GM23338 (cell line): ENCODE measurements at regions not wholly inside any gene's neighbourhood (a gene's known extent, or its start where the extent isn't known, plus 50 kb on each side); places are given as distances from the start of the nearest gene placed in this dataset.

Source experiments
- ATAC-seq: fragments of 200-7000 bp; cut with Tn5 transposase; 3 replicates; pipeline ENCODE4 v1.9.1; 2020
- DNase-seq: peaks from one replicate; pipeline ENCODE4 v3.0.0-alpha.2; 2015; ENCODE audit warnings: low spot score
- H2AFZ ChIP-seq: fragments of 200-600 bp; sonication (generic); 2 replicates; pipeline ENCODE4 v1.8.0; 2016; ENCODE audit warnings: antibody characterized with exemption, mild to moderate bottlenecking, moderate library complexity
- H3F3A ChIP-seq: fragments of 200-600 bp; sonication (generic); replicated peaks from 2 replicates; pipeline ENCODE4 v1.8.0; 2017; ENCODE audit warnings: antibody characterized with exemption, mixed run types, low read depth
- H3K27ac ChIP-seq: fragments of 200-600 bp; sonication (generic); 2 replicates; pipeline ENCODE4 v1.6.1; 2016; ENCODE audit warnings: low read depth
- H3K27me3 ChIP-seq: fragments of 200-600 bp; sonication (generic); 2 replicates; pipeline ENCODE4 v1.8.0; 2016; ENCODE audit warnings: mild to moderate bottlenecking, mixed run types, moderate library complexity; ENCODE audit not compliant: insufficient read depth
- H3K36me3 ChIP-seq: fragments of 200-600 bp; sonication (generic); 2 replicates; pipeline ENCODE4 v1.8.0; 2016; ENCODE audit warnings: mild to moderate bottlenecking; ENCODE audit not compliant: insufficient read depth
- H3K4me1 ChIP-seq: fragments of 200-600 bp; sonication (generic); 2 replicates; pipeline ENCODE4 v1.8.0; 2016; ENCODE audit warnings: mild to moderate bottlenecking, moderate library complexity; ENCODE audit not compliant: insufficient read depth
- H3K4me2 ChIP-seq: fragments of 200-600 bp; sonication (generic); 2 replicates; pipeline ENCODE4 v1.7.1; 2017; ENCODE audit warnings: mixed run types
- H3K4me3 ChIP-seq: fragments of 200-600 bp; sonication (generic); 2 replicates; pipeline ENCODE4 v1.6.1; 2016; ENCODE audit warnings: mixed run types
- H3K79me2 ChIP-seq: fragments of 200-600 bp; sonication (generic); replicated peaks from 2 replicates; pipeline ENCODE4 v1.8.0; 2017; ENCODE audit warnings: mild to moderate bottlenecking; ENCODE audit not compliant: insufficient read depth
- H3K9me2 ChIP-seq: fragments of 200-600 bp; sonication (generic); 2 replicates; pipeline ENCODE4 v1.8.0; 2017; ENCODE audit not compliant: insufficient read depth
- H4K20me1 ChIP-seq: fragments of 200-600 bp; sonication (generic); replicated peaks from 2 replicates; pipeline ENCODE4 v1.8.0; 2017; ENCODE audit warnings: mild to moderate bottlenecking; ENCODE audit not compliant: insufficient read depth
- H3K27ac Mint-ChIP-seq: 2 replicates; pipeline ENCODE4 v1.8.0; 2020; ENCODE audit warnings: inconsistent platforms, mild to moderate bottlenecking, moderate library complexity, mixed read lengths
- H3K27me3 Mint-ChIP-seq: 3 replicates; pipeline ENCODE4 v1.8.0; 2022; ENCODE audit warnings: low read depth, mild to moderate bottlenecking, moderate library complexity, mixed read lengths, inconsistent platforms; ENCODE audit not compliant: insufficient read depth, poor library complexity
- H3K36me3 Mint-ChIP-seq: 3 replicates; pipeline ENCODE4 v1.8.0; 2021; ENCODE audit warnings: low read depth, mild to moderate bottlenecking, inconsistent platforms, moderate library complexity, mixed read lengths
- H3K4me1 Mint-ChIP-seq: 3 replicates; pipeline ENCODE4 v1.8.0; 2020; ENCODE audit warnings: mild to moderate bottlenecking, inconsistent platforms, mixed read lengths
- H3K4me3 Mint-ChIP-seq: 3 replicates; pipeline ENCODE4 v1.8.0; 2021; ENCODE audit warnings: moderate library complexity, mild to moderate bottlenecking, inconsistent platforms, mixed read lengths
- H3K9me3 Mint-ChIP-seq: 3 replicates; pipeline ENCODE4 v1.8.0; 2020; ENCODE audit warnings: moderate library complexity, mild to moderate bottlenecking, inconsistent platforms, mixed read lengths
- CREB1 ChIP-seq: fragments of 250-450 bp; sonication (Bioruptor Pico); IDR thresholded peaks from 2 replicates; pipeline ENCODE4 v1.5.0; 2020; ENCODE audit warnings: low read depth, mild to moderate bottlenecking, moderate library complexity
- EZH2 ChIP-seq: fragments of 200-600 bp; sonication (generic); IDR thresholded peaks from one replicate; pipeline ENCODE4 v1.8.0; 2017; ENCODE audit warnings: antibody characterized with exemption, mild to moderate bottlenecking, low read depth; ENCODE audit not compliant: unreplicated experiment
- EZH2phosphoT487 ChIP-seq: fragments of 200-600 bp; sonication (generic); IDR thresholded peaks from one replicate; pipeline ENCODE4 v1.8.1; 2018; ENCODE audit warnings: antibody characterized with exemption; ENCODE audit not compliant: unreplicated experiment
- JUNB ChIP-seq: IDR thresholded peaks from one replicate; pipeline ENCODE4 v1.6.1; 2016; ENCODE audit warnings: antibody characterized with exemption; ENCODE audit not compliant: unreplicated experiment
- NANOG ChIP-seq: IDR thresholded peaks from 2 replicates; pipeline ENCODE4 v1.6.1; 2016; ENCODE audit warnings: antibody characterized with exemption, borderline replicate concordance
- POLR2AphosphoS5 ChIP-seq: IDR thresholded peaks from 2 replicates; pipeline ENCODE4 v1.6.1; 2016; ENCODE audit warnings: antibody characterized with exemption, low read depth
- STAT1 ChIP-seq: IDR thresholded peaks from one replicate; pipeline ENCODE4 v1.6.1; 2016; ENCODE audit warnings: antibody characterized with exemption; ENCODE audit not compliant: unreplicated experiment
- ZNF114 ChIP-seq: fragments of 250-450 bp; sonication (Bioruptor Pico); IDR thresholded peaks from 2 replicates; pipeline ENCODE4 v1.5.0; 2020; ENCODE audit warnings: mild to moderate bottlenecking, moderate library complexity
- ZNF331 ChIP-seq: fragments of 250-450 bp; sonication (Bioruptor Pico); IDR thresholded peaks from 2 replicates; pipeline ENCODE4 v1.5.0; 2020; ENCODE audit warnings: low read depth, mild to moderate bottlenecking, moderate library complexity
- TF ChIP-seq, protein P1 (sequence below): IDR thresholded peaks from one replicate; pipeline ENCODE4 v1.6.1; 2018; ENCODE audit warnings: antibody characterized with exemption; ENCODE audit not compliant: unreplicated experiment
- TF ChIP-seq, protein P2 (sequence below), 2 experiments: fragments of 200-600 bp in 1 of 2; sonication (generic) in 1 of 2; conservative IDR thresholded peaks; 2 replicates each; pipeline versions ENCODE4 v1.5.1 to v1.6.1; 2016 to 2017; ENCODE audit warnings: antibody characterized with exemption in 2 of 2, low read depth in 2 of 2, mild to moderate bottlenecking in 2 of 2, moderate library complexity in 1 of 2
- TF ChIP-seq, protein P3 (sequence below): IDR thresholded peaks from 2 replicates; pipeline ENCODE4 v1.6.1; 2016; ENCODE audit warnings: antibody characterized with exemption
- TF ChIP-seq, protein P4 (sequence below): fragments of 250-450 bp; sonication (Bioruptor Pico); IDR thresholded peaks from 2 replicates; pipeline ENCODE4 v1.5.0; 2020; ENCODE audit warnings: mild to moderate bottlenecking, moderate library complexity

DNA sequence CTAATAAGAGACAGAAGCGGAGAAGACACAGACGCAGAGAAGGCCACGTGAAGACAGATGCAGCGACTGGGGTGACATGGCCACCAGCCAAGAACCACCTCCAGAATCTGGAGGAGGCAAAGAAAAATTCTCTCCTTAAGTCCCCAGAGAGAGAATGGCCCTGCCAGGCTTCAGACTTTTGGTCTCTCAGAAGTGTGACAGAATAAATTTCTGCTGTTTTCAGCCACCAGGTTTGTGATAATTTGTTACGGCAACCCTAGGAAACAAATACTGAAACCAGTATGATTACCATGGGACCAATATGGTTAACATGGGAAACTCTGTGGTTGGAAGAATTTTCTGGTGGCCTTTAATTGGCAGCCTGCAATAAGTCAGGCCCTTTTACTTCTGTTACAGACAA, 63.9 kb upstream of the DOCK9 start:
- DNase-seq (no peak), ATAC-seq (no peak)
- TF ChIP-seq EZH2, result no peak
- TF ChIP-seq, protein P1, sequence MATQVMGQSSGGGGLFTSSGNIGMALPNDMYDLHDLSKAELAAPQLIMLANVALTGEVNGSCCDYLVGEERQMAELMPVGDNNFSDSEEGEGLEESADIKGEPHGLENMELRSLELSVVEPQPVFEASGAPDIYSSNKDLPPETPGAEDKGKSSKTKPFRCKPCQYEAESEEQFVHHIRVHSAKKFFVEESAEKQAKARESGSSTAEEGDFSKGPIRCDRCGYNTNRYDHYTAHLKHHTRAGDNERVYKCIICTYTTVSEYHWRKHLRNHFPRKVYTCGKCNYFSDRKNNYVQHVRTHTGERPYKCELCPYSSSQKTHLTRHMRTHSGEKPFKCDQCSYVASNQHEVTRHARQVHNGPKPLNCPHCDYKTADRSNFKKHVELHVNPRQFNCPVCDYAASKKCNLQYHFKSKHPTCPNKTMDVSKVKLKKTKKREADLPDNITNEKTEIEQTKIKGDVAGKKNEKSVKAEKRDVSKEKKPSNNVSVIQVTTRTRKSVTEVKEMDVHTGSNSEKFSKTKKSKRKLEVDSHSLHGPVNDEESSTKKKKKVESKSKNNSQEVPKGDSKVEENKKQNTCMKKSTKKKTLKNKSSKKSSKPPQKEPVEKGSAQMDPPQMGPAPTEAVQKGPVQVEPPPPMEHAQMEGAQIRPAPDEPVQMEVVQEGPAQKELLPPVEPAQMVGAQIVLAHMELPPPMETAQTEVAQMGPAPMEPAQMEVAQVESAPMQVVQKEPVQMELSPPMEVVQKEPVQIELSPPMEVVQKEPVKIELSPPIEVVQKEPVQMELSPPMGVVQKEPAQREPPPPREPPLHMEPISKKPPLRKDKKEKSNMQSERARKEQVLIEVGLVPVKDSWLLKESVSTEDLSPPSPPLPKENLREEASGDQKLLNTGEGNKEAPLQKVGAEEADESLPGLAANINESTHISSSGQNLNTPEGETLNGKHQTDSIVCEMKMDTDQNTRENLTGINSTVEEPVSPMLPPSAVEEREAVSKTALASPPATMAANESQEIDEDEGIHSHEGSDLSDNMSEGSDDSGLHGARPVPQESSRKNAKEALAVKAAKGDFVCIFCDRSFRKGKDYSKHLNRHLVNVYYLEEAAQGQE, result no peak
- TF ChIP-seq, protein P2, sequence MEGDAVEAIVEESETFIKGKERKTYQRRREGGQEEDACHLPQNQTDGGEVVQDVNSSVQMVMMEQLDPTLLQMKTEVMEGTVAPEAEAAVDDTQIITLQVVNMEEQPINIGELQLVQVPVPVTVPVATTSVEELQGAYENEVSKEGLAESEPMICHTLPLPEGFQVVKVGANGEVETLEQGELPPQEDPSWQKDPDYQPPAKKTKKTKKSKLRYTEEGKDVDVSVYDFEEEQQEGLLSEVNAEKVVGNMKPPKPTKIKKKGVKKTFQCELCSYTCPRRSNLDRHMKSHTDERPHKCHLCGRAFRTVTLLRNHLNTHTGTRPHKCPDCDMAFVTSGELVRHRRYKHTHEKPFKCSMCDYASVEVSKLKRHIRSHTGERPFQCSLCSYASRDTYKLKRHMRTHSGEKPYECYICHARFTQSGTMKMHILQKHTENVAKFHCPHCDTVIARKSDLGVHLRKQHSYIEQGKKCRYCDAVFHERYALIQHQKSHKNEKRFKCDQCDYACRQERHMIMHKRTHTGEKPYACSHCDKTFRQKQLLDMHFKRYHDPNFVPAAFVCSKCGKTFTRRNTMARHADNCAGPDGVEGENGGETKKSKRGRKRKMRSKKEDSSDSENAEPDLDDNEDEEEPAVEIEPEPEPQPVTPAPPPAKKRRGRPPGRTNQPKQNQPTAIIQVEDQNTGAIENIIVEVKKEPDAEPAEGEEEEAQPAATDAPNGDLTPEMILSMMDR (conservative IDR thresholded peaks at IDR 0.05; ENCODE audit: low read depth in 2 of 2), result no peak
- no peak for TF ChIP-seq JUNB
- no peak for TF ChIP-seq CREB1 (CRISPR knock-in tag)
- no peak for TF ChIP-seq POLR2AphosphoS5
- TF ChIP-seq, protein P3, sequence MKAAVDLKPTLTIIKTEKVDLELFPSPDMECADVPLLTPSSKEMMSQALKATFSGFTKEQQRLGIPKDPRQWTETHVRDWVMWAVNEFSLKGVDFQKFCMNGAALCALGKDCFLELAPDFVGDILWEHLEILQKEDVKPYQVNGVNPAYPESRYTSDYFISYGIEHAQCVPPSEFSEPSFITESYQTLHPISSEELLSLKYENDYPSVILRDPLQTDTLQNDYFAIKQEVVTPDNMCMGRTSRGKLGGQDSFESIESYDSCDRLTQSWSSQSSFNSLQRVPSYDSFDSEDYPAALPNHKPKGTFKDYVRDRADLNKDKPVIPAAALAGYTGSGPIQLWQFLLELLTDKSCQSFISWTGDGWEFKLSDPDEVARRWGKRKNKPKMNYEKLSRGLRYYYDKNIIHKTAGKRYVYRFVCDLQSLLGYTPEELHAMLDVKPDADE, result no peak
- TF ChIP-seq, protein P4, sequence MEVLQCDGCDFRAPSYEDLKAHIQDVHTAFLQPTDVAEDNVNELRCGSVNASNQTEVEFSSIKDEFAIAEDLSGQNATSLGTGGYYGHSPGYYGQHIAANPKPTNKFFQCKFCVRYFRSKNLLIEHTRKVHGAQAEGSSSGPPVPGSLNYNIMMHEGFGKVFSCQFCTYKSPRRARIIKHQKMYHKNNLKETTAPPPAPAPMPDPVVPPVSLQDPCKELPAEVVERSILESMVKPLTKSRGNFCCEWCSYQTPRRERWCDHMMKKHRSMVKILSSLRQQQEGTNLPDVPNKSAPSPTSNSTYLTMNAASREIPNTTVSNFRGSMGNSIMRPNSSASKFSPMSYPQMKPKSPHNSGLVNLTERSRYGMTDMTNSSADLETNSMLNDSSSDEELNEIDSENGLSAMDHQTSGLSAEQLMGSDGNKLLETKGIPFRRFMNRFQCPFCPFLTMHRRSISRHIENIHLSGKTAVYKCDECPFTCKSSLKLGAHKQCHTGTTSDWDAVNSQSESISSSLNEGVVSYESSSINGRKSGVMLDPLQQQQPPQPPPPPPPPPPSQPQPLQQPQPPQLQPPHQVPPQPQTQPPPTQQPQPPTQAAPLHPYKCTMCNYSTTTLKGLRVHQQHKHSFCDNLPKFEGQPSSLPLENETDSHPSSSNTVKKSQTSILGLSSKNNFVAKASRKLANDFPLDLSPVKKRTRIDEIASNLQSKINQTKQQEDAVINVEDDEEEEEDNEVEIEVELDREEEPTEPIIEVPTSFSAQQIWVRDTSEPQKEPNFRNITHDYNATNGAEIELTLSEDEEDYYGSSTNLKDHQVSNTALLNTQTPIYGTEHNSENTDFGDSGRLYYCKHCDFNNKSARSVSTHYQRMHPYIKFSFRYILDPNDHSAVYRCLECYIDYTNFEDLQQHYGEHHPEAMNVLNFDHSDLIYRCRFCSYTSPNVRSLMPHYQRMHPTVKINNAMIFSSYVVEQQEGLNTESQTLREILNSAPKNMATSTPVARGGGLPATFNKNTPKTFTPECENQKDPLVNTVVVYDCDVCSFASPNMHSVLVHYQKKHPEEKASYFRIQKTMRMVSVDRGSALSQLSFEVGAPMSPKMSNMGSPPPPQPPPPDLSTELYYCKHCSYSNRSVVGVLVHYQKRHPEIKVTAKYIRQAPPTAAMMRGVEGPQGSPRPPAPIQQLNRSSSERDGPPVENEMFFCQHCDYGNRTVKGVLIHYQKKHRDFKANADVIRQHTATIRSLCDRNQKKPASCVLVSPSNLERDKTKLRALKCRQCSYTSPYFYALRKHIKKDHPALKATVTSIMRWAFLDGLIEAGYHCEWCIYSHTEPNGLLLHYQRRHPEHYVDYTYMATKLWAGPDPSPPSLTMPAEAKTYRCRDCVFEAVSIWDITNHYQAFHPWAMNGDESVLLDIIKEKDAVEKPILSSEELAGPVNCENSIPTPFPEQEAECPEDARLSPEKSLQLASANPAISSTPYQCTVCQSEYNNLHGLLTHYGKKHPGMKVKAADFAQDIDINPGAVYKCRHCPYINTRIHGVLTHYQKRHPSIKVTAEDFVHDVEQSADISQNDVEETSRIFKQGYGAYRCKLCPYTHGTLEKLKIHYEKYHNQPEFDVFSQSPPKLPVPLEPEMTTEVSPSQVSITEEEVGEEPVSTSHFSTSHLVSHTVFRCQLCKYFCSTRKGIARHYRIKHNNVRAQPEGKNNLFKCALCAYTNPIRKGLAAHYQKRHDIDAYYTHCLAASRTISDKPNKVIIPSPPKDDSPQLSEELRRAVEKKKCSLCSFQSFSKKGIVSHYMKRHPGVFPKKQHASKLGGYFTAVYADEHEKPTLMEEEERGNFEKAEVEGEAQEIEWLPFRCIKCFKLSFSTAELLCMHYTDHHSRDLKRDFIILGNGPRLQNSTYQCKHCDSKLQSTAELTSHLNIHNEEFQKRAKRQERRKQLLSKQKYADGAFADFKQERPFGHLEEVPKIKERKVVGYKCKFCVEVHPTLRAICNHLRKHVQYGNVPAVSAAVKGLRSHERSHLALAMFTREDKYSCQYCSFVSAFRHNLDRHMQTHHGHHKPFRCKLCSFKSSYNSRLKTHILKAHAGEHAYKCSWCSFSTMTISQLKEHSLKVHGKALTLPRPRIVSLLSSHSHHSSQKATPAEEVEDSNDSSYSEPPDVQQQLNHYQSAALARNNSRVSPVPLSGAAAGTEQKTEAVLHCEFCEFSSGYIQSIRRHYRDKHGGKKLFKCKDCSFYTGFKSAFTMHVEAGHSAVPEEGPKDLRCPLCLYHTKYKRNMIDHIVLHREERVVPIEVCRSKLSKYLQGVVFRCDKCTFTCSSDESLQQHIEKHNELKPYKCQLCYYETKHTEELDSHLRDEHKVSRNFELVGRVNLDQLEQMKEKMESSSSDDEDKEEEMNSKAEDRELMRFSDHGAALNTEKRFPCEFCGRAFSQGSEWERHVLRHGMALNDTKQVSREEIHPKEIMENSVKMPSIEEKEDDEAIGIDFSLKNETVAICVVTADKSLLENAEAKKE, result no peak
- no peak for TF ChIP-seq STAT1
- no peak for TF ChIP-seq EZH2phosphoT487
- TF ChIP-seq ZNF114, result no peak
- no peak for TF ChIP-seq NANOG
- TF ChIP-seq ZNF331 (CRISPR knock-in tag), result no peak
- Histone ChIP-seq H3K79me2 (no peaks in the 10 kb centered on the region), H3K27me3 (no peaks in the 10 kb centered on the region), H3K4me3 (no peak overlapping the region), H3K9me2 (no peaks in the 10 kb centered on the region), H2AFZ (no peak overlapping the region), H4K20me1 (no peaks in the 10 kb centered on the region), H3F3A (no peaks in the 10 kb centered on the region), H3K36me3 (no peaks in the 10 kb centered on the region), H3K4me2 (no peak overlapping the region), H3K4me1 (no peaks in the 10 kb centered on the region), H3K27ac (no peak overlapping the region)
- Mint-ChIP-seq H3K4me1 (0 out of 3 replicates have a peak, but pooled peaks cover 2% of the 10 kb centered on the region), H3K36me3 (no peaks in the 10 kb centered on the region), H3K27me3 (no peaks in the 10 kb centered on the region), H3K27ac (no peak overlapping the region), H3K9me3 (no peaks in the 10 kb centered on the region), H3K4me3 (no peak overlapping the region)
